ENCODE measurements at regions not wholly inside any gene's neighbourhood (a gene's known extent, or its start where the extent isn't known, plus 50 kb on each side); places are given as distances from the start of the nearest gene placed in this dataset.

DNA sequence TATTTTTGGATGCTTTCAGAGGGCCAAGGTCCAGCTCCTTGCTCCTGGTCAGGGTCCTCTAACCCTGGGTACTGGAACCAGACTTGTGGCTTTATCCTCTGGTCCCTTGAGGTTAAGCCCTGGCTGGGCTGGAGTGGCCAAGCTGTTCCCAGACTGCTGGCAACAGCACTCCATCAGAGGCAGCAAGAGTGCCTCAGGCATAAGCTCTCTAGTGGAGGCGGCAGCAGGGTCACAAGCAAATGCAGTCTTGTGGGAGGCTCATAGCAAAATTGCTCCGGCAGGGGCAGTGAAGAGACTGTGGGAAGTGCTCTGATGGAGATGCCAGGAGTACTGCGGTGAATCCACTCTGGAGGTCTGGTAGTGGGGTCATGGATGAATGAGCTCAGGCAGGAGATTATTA, 128.9 kb upstream of the OTOS start:
- intact Hi-C loops (cut with DNase I): no loop called here
- TF ChIP-seq, protein P1, sequence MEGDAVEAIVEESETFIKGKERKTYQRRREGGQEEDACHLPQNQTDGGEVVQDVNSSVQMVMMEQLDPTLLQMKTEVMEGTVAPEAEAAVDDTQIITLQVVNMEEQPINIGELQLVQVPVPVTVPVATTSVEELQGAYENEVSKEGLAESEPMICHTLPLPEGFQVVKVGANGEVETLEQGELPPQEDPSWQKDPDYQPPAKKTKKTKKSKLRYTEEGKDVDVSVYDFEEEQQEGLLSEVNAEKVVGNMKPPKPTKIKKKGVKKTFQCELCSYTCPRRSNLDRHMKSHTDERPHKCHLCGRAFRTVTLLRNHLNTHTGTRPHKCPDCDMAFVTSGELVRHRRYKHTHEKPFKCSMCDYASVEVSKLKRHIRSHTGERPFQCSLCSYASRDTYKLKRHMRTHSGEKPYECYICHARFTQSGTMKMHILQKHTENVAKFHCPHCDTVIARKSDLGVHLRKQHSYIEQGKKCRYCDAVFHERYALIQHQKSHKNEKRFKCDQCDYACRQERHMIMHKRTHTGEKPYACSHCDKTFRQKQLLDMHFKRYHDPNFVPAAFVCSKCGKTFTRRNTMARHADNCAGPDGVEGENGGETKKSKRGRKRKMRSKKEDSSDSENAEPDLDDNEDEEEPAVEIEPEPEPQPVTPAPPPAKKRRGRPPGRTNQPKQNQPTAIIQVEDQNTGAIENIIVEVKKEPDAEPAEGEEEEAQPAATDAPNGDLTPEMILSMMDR (IDR thresholded peaks at IDR 0.05): no peak
- TF ChIP-seq POLR2AphosphoS5 (IDR thresholded peaks at IDR 0.05) (no peak), EP300 (IDR thresholded peaks at IDR 0.05) (no peak), POLR2A (IDR thresholded peaks at IDR 0.05; ENCODE audit: low read depth) (no peak)
- DNase-seq (ENCODE audit: extremely low spot score): peak; percentile 57
- WGBS: 80% methylated on average over 3 of the region's 3 CpGs
- H3K27ac ChIP-seq (replicated peaks in 1 of 4): no peak overlapping the region
- no peak overlapping the region for H3K4me3 ChIP-seq
- peaks cover 0 to 23% (median 0%) of the 10 kb centered on the region in 4 donors for H3K27me3 ChIP-seq
- peaks cover 0 to 10% (median 8%) of the 10 kb centered on the region in 4 donors for H3K9me3 ChIP-seq
- no peaks in the 10 kb centered on the region for H3K4me1 ChIP-seq
- no peaks in the 10 kb centered on the region for H3K36me3 ChIP-seq

DNA sequence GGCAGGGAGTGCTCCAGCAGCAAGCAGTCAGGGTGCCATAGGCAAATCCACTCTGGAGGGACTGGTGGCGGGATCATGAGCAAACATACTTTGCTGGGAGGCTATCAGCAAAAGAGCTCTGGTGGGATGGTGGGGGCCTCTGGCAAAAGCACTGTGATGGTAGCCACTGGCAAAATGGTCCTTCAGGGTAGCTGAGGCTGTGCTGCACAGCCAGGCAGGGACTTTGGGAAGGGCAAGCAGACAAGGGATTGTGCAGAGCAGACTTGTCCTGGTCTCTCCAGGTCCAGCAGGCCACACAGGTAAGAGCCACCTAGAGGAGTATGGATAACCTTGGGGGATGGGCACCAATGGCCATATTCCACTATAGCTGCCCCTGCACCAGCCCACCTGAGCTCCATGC, 129.4 kb upstream of the OTOS start:
- no peak overlapping the region for H3K27ac ChIP-seq (replicated peaks in 1 of 4)
- DNase-seq (ENCODE audit: extremely low spot score): peak; percentile 66
- H3K4me1 ChIP-seq: no peaks in the 10 kb centered on the region
- intact Hi-C loops (cut with DNase I): no loop called here
- peaks cover 0 to 26% (median 0%) of the 10 kb centered on the region in 4 donors for H3K27me3 ChIP-seq
- no peaks in the 10 kb centered on the region for H3K36me3 ChIP-seq
- H3K9me3 ChIP-seq: peaks cover 0 to 10% (median 8%) of the 10 kb centered on the region in 4 donors
- WGBS: 83% methylated on average over 1 of the region's 1 CpG
- TF ChIP-seq POLR2AphosphoS5 (IDR thresholded peaks at IDR 0.05) (no peak), POLR2A (IDR thresholded peaks at IDR 0.05; ENCODE audit: low read depth) (no peak), EP300 (IDR thresholded peaks at IDR 0.05) (no peak)
- TF ChIP-seq, protein P1 (IDR thresholded peaks at IDR 0.05): no peak
- no peak overlapping the region for H3K4me3 ChIP-seq

DNA sequence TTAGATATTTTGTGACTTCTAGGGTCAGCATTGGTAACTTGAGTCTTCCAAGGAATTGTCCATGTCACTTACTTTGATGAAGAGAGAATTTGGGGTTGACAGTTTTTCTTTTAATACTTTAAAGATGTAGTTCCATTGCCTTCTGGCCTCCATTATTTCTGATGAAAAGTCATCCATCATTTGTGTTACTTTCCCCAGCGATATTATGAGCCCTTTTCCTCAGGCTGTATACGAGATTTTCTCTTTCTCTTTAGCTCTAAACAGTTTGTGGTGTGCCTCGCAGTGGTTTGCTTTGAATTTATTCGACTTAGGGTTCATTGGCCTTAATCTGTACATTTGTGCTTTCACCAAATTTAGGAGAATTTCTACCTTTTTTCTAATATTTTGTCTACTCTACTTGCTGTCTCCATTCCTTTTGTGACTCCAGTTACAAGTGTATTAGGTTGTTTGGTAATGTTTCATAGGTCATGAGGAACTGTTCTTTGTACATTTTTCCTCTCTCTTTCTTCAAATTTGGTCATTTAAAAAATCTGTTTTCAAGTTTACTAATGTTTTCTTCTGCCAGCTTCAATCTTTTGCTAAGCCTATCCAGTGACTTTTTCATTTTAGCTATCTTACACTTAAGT, 131.4 kb upstream of the OTOS start:
- Histone ChIP-seq H3K27ac (replicated peaks in 1 of 4) (no peak overlapping the region), H3K36me3 (no peaks in the 10 kb centered on the region), H3K4me1 (no peaks in the 10 kb centered on the region), H3K27me3 (peaks cover 0 to 29% (median 0%) of the 10 kb centered on the region in 4 donors), H3K9me3 (peaks cover 0 to 10% (median 8%) of the 10 kb centered on the region in 4 donors), H3K4me3 (no peak overlapping the region)
- intact Hi-C loops (cut with DNase I): no loop called here
- TF ChIP-seq, protein P1 (IDR thresholded peaks at IDR 0.05): no peak
- TF ChIP-seq EP300 (IDR thresholded peaks at IDR 0.05) (no peak), POLR2A (IDR thresholded peaks at IDR 0.05; ENCODE audit: low read depth) (no peak)
- WGBS: 74% methylated on average over 4 of the region's 4 CpGs
- no peak for DNase-seq (ENCODE audit: extremely low spot score)

DNA sequence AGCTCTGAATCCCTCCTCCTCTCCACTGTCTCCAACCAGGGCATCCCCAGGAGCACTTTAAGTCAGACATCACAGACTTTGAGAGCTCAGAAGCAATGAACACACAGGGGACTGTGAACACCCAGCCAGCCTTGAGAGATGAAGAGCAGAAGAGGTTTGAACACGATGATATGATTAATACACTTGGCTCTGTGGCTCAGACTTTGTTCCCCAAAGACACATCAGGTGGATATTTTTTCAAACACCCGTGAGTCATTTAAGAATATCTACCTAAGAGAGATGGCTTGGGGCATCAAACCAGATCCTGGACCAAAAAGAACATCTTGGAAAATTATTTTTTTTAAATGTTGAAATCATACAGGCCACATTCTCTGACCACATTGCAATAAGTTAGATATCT, 134.9 kb upstream of the OTOS start:
- Histone ChIP-seq H3K27ac (replicated peaks in 1 of 4) (no peak overlapping the region), H3K4me1 (no peaks in the 10 kb centered on the region), H3K36me3 (no peaks in the 10 kb centered on the region), H3K27me3 (peaks cover 0 to 36% (median 0%) of the 10 kb centered on the region in 4 donors), H3K9me3 (peaks cover 0 to 10% (median 8%) of the 10 kb centered on the region in 4 donors), H3K4me3 (no peak overlapping the region)
- TF ChIP-seq, protein P1 (IDR thresholded peaks at IDR 0.05): no peak
- TF ChIP-seq POLR2A (IDR thresholded peaks at IDR 0.05; ENCODE audit: low read depth) (no peak), POLR2AphosphoS5 (IDR thresholded peaks at IDR 0.05) (no peak), EP300 (IDR thresholded peaks at IDR 0.05) (no peak)
- DNase-seq (ENCODE audit: extremely low spot score): no peak
- WGBS: 52% methylated on average over 2 of the region's 2 CpGs
- intact Hi-C loops (cut with DNase I): no loop called here
